ENCODE measurements at regions not wholly inside any gene's neighbourhood (a gene's known extent, or its start where the extent isn't known, plus 50 kb on each side); places are given as distances from the start of the nearest gene placed in this dataset.

- no peak for DNase-seq
These were observed 298.6 kb downstream of the PARP8 start for GRCh38 chr5:50964746-50965653.

GRCh38 chr5:50965654-50966375, 299.4 kb downstream of the PARP8 start:
- DNase-seq = no peak

- DNase-seq = no peak
These were observed 300.6 kb downstream of the PARP8 start for GRCh38 chr5:50967009-50967562.

- no peak for DNase-seq
These were observed 301.3 kb downstream of the PARP8 start for GRCh38 chr5:50967563-50968355.

- no peak for DNase-seq
These were observed 302.1 kb downstream of the PARP8 start for GRCh38 chr5:50968356-50969149.

GRCh38 chr5:50969151-50970031, 303.0 kb downstream of the PARP8 start:
- DNase-seq = no peak

GRCh38 chr5:50975840-50976239, 309.4 kb downstream of the PARP8 start:
- DNase-seq = no peak

- no peak for DNase-seq
These were observed 312.5 kb downstream of the PARP8 start for GRCh38 chr5:50978924-50979323.

- no peak for DNase-seq
These were observed 318.2 kb downstream of the PARP8 start for GRCh38 chr5:50984640-50985039.

GRCh38 chr5:50990296-50990924, 324.0 kb downstream of the PARP8 start:
- no peak for DNase-seq

- no peak for DNase-seq
These were observed 329.0 kb downstream of the PARP8 start for GRCh38 chr5:50995285-50995942.

GRCh38 chr5:51001227-51001923, 334.9 kb downstream of the PARP8 start:
- no peak for DNase-seq

- DNase-seq = no peak
These were observed 335.9 kb downstream of the PARP8 start for GRCh38 chr5:51002368-51002767.

GRCh38 chr5:51013036-51013435, 346.6 kb downstream of the PARP8 start:
- no peak for DNase-seq

GRCh38 chr5:51018423-51018822, 352.0 kb downstream of the PARP8 start:
- no peak for DNase-seq

- DNase-seq = no peak
These were observed 357.8 kb downstream of the PARP8 start for GRCh38 chr5:51024263-51024662.

GRCh38 chr5:51027271-51027670, 356.0 kb upstream of the ISL1 start:
- no peak for DNase-seq

- no peak for DNase-seq
These were observed 354.9 kb upstream of the ISL1 start for GRCh38 chr5:51028394-51028793.

- no peak for DNase-seq
These were observed 350.0 kb upstream of the ISL1 start for GRCh38 chr5:51033215-51033614.

Measured in NCI-H1048 (cell line).